GM18511 (cell line): ENCODE measurements at regions not wholly inside any gene's neighbourhood (a gene's known extent, or its start where the extent isn't known, plus 50 kb on each side); places are given as distances from the start of the nearest gene placed in this dataset.

ENCODE experiments used
- ATAC-seq: cut with Tn5 transposase; IDR thresholded peaks from one replicate; pipeline ENCODE4 v1.9.1; 2021; ENCODE audit warnings: mild to moderate bottlenecking, moderate library complexity; ENCODE audit not compliant: unreplicated experiment

DNA sequence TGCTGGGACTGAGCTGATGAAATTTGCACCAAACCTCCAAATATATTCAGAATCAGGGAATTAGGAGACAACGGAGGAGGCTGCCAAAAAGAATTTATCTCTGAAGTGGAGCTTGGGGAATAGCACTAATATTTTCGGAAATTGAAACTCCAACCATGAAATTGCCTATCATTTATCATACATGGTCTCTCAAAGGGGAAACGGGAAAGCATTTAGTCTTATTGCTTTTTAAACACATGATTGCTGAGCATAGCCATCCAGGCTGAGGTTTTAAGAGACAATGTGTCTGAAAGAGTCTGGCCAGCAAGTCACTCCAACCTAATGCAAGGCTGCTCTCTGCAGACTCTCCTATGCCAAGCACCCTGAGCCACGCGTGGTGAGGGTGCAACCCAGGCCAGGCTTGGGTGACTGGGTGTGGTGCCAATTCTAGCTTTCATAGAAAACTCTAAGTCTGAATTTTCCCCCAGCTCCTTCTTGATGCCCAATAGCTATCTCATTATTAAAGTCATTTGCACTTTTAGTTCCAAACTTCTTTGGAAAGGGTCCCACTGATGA, 200.2 kb downstream of the RPLP1 start:
- no peak for ATAC-seq

DNA sequence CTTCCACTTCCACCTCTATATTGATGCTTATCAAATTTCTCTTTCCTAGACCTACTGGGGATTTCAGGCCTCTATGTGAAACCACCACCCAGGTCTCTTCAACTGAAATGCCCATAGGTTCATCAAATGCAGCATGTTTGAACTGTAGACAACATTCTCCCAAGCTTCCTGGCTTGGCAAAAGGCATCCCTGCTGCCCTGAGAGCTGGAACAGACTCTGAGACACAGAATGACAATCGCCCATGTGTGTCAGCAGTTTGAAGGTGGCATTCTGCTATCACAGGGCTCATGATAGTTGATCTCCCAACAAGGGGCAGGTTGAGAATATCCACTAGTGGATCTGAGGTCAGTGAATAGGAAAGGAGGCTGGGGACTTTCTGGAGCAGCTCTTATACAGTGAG, 200.7 kb downstream of the RPLP1 start:
- ATAC-seq = no peak

DNA sequence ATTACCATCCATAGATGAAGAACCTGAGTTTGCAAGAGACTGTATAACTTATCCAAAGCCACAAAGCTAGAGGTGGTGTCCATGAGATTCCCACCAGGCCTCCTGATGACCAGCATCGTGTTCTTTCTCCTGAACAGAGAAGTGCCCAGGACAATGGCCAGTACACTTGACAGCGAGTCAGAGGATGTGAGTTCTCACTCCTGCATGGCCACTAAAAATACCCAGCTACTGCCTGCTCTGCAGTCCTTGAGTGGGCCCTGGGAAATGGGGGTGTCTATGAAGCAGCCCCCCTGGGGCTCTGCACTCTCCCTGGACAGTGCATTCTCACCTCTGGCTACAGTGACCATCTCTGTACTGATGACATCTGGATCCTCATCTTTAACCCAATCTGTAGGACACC, 201.2 kb downstream of the RPLP1 start:
- ATAC-seq = no peak

DNA sequence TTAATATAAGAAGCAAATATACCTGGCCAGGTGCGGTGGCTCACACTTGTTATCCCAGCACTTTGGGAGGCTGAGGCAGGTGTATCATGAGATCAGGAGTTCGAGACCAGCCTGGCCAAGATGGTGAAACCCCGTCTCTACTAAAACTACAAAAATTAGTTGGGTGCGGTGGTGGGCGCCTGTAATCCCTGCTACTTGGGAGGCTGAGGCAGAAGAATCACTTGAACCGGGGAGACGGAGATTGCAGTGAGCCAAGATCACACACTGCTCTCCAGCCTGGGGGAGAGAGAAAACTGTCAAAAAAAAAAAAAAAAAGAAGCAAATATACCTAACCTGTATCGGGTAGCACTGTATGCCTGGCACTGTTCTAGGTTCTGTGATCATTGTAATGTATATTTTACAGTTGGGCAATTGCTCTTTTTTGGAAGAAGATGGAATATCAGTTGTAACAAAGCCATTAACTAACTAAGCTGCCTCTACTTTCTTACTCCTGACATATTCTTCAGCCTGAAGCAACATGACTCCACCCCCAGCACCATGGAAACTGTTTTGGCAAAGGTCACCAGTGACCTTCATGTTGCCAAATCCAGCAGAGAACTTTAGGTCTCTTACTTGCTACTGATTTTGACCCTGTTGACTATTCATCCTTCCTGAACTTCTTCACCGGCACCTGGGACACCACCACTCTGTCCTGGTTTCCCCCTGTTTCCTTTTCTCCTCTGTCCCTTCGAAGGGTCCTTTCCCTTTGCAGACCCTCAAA, 203.8 kb downstream of the RPLP1 start:
- ATAC-seq = no peak

DNA sequence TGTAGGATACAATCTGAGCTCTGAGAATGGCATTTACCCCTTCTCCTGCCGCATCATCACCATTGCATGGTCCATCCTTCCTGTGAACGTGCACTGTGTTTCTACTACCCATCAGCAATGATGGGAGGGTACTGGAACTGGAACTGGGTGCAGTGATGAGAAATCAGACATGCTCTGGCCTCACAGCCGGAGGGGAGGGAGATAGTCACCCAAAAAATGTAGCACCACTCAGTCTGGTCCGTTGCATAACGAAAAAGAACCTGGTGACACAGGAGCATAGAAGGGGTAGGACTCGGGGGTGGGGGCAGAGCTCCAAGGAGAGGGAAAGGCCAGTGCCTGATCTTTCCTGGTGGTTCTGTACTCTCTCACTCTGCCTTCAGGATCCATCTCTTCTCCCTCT, 205.0 kb downstream of the RPLP1 start:
- no peak for ATAC-seq

DNA sequence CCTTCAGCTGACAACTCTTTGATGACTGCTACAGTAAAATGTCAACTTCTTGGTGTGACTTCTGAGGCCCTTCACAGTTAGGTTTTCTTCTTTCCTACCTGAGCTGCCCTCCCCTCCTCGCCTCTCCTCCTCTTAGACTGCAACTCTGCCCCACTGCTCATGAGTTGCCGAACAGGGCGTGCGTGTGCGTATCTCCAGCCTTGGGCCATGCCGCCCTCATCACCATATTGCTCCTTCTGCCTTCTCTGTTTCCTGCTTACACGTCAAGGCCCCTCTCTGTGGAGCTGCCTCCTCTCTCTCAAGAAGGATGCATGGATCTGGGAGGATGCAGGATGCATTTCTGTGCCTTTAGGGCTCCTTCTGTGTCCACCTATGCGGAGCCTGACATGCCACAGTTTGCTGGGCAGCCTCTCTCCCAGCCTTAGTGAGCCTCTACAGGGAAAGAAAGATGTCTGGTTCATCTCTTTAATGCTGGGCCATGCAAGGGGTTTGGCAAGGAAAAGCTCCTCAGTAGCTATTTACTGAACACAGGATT, 205.9 kb downstream of the RPLP1 start:
- no peak for ATAC-seq

DNA sequence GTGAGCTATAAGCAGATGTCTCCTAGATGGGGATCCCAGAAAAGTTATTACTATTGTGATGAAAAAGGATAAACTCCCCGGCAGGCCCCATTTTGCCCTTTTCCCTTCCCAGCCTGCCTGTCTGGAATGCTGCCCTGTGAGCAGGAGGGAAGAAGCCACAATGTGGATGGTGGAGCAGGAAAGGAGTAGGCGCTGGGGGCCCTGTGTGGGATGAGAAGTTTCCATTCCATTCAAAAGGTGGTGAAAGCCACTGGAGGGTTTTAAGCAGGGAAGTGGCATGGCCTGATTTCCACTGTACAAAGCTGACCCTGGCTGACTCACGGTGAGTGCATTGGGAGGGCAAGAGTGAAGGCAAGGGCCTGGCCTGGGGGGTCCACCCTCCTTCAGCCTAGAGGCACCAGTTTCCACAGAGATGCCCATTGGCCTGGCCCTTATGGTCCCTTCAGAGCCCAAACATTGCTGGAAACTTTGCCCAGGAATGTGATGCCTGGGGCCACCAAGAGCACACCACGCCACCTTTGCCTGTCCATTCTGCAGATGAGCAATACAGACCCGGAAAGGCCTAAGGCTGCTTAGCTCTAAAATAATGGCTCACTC, 206.9 kb downstream of the RPLP1 start:
- no peak for ATAC-seq

DNA sequence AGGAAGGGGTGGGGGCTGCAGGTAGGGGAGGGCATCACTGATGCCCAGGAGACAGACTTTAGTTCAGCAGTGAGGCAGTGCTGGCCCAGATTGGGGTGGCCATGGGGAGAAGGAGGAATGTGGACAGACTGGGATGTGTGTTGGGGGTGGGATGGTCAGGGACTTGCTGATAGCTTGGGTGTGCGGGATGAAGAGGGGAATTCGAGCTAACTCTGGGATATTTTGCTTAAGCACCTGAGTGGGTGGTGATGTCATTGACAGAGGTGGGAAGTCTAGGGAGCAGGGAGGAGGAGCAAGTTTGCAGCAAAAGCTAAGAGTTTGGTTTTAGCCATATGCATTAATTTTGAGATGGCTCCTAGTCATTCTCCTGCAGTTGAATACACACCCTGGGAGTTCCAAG, 207.5 kb downstream of the RPLP1 start:
- no peak for ATAC-seq

DNA sequence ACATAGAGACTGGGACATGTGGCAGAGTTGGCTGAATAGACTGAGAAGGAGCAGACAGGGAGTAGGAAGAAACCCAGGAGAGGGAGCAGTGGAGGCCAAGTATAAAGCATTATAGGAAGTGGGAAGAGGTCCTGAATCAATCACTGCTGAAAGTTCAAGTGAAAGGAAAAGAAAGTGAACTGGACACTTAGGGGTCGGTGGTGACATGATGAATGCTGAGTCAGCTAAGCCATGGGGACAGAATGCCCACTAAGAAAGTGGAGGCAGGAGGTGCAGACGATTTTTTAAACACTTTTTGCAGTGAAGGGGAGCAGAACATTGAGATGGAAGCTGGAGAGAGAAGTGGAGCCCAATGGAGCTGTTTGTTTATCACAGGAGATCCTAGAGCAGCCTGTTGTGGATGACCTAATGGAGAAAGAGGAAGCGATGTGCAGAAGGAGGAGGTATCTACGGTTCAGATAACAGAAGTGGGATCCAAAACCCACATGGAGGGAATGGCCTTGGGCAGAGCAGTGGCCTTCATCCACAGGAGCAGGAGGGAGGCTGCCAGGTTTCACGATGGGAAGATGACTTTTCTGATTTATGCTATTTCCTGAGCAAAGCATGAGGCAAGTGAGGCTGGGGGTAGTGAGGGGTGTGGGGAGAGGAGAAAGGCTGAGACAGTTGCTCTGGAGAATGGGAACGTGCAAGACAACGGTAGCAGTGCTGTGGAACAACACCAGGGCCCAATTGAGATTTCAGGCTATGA, 208.2 kb downstream of the RPLP1 start:
- ATAC-seq = no peak

DNA sequence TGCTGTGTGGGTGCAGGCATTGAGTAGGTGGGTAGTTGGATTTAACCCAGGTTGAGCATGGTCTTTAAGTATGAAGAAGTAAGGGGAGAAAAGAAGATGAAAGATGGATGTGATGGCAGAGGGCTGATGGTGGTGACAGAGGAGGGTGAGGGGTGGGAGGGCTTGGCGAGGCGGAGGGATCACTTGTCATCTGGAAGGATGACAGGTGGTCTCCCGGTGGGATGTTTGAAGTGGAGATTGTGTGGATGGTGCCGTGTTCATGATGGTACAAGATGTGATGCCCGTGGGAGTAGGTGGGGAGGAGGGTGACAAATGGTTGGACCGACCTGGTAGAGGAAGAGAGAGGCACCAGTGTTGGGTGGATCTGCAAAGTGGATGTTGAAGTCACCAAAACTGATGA, 208.8 kb downstream of the RPLP1 start:
- ATAC-seq = no peak

DNA sequence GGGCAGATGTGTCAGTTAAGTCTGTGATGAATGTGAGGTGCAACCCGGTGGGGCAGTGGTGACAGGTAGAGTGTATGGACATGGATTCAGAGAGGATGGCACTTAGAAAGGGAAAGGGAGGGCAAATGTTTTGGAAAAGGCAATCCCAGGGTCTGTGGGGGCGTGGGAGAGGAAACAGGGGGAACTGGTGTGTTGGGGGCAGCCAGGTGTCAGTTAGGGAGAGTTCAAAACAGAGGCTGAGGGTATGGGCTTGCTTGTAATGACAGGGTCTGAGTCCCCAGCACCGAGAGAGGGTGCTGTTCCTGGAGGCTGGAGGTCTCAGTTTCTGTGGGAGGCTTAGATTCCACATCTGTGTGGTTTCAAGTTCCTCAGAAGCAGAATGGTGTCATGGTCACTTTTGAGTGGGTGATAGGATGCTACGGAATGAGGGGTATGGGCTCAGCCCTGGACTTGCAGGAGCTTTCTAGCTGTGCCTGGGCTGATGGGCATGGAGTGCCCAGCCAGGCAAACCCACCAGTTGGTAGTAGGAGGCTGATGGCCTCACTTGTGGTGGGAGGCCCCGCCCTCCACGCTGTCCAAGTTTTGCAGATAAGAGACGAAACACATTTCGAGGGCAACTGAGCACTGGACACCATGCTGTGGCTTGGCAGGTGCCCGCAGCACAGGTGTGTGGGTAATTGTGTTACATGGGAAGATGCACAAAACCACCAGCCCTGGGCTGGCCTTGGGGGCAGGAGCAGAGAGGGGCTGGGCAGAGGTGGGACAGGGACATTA, 209.4 kb downstream of the RPLP1 start:
- no peak for ATAC-seq

DNA sequence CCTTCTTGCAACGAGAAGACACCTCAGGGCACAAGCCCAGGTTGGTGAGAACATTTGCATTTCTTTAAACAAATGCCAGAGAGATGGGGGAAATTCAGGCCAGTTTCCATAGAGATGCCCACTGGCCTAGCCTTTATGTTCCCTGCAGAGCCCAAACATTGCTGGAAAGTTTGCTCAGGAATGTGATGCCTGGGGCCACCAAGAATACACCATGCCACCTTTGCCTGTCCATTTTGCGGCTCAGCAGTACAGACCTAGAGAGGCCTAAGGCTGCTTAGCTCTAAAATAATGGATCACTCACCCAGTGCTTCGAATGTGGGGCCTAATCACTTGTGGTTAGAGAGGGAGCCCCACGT, 210.0 kb downstream of the RPLP1 start:
- ATAC-seq = no peak

DNA sequence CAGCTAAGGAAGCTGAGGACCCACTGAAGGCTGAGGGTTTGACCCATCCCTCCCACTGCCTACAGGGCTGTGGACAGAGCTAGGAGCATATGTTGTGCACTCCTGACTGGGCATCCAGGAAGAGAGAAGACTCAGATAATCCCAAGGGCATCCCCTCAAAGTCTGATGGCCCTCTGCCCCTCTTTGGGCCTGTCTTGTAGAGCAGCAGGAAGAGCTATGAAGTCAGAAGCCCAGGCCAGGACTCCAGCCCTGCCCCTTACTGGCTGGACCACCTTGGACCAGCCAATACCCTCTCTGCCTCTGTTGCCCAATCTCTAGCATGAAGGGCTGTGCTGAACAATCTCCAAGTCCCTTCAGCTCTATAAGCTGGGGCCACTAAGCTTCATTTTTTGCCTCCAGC, 210.8 kb downstream of the RPLP1 start:
- no peak for ATAC-seq

DNA sequence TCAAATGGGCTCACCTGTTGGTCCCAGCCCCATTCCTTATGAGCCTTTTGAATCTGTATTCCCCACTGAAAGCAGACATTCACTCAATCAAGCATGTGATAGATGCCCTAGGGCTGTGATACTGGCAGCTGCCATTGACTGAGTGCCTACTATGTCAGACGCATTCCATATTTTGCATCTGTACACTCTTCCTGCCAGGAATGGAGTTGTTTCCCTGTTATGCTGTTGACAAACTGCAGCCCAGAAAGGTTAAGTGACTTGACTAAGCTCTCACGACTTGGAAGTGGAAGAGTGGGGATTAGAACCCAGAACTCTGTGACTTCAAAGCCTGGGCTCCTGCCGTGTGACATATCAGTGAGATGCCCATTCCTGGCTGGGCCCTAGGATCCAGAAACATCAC, 211.4 kb downstream of the RPLP1 start:
- ATAC-seq = no peak

DNA sequence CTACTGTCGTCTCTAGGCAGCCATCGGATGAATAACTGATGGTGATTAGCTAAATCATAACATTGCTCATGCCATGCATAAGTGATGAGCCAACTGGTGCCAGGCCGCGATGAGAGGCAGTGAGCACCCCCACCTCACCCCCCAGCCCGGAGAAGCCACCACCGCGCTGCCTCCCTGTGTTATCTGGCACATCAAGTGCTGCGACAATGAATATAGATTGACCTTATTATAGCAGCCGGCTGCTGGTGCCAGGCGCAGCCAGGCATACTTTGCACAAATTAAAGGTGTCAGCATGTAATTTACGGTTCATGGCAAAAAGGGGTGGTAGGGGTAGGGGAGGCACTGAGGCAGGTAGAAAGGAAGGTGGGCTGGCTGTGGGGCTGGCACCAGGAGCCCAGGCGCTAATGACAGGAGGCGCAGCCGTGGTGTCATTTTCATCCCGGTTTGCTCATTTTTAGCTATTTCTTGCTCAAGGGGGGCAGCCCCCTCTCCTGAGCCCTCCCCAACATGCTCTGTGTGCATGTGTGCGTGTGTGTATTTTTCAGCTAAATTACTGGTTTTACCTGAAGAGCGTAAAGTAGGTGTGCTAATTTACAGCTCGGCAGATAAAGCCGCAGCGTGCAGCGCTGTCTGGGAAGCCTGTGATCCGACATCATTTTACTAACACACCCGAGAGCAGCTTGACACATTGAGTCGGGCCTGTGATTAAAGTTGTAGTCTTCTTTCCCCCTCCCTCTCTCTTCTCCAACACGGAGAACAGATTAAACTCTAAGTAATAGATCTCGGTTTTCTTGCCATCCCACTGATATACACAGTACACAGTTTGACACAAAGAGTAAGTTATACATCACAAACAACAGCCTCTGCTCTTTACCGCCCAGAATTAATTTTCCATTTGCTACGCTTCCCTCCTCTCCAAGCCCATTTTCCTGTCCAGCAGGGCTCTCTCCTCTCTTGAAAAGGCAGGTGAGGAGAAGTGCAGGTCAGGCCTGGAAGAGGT, 212.3 kb downstream of the RPLP1 start:
- no peak for ATAC-seq

DNA sequence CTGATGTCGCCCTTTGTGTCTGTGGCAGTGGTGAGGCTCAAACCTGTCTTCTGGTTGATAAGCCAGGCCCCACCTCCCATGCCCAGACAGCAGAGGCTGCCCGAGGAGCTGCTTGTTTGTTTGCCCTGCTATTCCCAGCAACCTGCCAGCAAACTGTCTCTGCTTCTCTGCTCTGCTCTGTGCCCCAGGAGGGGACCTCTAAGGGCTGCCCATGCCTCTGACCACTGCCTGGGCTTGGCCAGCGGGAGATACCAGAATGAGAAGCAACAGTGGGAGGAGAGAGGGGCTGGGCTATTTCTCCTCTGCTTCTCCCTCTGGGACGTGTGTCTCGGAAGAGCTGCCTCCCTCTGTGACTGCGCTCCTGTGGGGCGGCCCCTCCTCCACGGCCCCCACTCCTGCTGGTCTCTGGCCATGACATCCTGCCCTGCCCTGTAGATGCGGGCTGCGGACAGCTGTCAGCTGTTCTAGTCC, 213.1 kb downstream of the RPLP1 start:
- ATAC-seq = no peak

DNA sequence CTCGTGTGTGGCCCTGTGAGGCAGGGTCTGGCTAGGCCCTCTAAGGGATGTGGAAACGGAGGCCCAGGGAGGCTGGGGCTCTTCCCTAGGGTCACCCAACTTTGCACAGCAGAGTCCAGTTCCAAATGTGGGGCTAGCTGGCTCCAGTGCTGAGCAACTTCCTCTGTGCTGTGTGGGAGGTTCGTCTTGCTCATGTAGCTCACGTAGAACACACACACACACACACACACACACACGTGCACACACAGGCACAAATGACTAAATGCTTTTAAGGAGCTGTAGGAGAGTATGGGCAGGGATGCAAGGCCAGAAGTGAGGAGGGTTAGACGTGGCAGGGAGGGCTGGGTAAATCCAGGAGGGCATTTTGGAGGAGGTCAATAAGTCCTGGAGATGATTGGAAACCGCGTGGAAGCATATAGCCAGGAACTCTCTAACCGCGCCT, 213.8 kb downstream of the RPLP1 start:
- peak; percentile 23 for ATAC-seq

DNA sequence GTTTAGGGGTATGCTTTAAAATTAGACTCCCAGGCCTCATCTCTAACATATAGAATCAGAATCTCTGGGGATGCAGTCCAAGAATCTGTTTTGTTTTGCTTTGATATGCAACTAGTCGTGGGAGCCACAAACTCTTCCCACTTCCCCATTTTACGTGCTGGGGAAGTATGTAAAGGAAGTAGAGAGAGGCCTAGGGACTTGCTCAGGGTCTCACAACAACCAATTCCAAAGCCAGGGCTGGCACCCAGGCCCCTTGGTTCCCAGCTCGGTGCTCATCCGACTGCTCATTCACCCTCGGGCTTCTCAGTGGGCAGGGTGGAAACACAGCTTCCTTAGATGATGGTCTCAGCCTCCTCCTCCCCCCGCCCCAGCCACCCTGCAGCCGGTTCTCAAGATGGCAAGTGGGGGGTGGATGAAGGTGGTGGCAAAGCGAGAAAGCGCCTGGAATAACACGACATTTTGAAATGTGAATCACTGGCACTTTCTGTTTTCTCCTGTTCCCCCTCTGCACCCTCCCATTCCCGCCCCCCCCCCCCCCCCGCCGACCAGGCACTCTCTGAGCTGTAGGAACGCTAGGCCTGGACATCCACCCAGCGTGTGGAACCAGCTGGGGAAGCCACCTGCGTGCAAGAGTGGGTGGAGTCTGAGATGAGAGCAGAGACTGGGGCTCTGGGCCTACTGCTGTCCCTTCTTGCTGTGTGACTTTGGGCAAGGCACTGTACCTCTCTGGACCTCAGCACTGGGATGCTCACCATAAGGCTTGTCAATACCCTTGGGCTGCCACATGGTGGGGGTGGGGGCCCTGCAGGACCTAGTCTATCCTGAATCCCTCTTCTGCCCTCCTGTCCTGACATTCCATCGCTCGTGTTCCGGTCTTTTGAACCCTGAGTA, 214.5 kb downstream of the RPLP1 start:
- ATAC-seq = peak; percentile 36
